Upper lobe of left lung (tissue), 4 donors: ENCODE measurements at regions not wholly inside any gene's neighbourhood (a gene's known extent, or its start where the extent isn't known, plus 50 kb on each side); places are given as distances from the start of the nearest gene placed in this dataset.

Source experiments
- EP300 ChIP-seq, 4 donors: sonication (generic); formaldehyde crosslinking; IDR thresholded peaks; one replicate each; pipeline ENCODE4 v1.5.1; 2017; ENCODE audit warnings: antibody characterized with exemption in 4 of 4, control low read depth in 2 of 4
- POLR2A ChIP-seq, 4 donors: fragments of 450-650 bp; IDR thresholded peaks; one replicate each; pipeline ENCODE4 v1.5.1; 2016 to 2017; ENCODE audit warnings: antibody characterized with exemption in 4 of 4, mild to moderate bottlenecking in 2 of 4
- POLR2AphosphoS5 ChIP-seq, 2 donors: sonication (generic); formaldehyde crosslinking; IDR thresholded peaks; one replicate each; pipeline ENCODE4 v1.5.1; 2017; ENCODE audit warnings: antibody characterized with exemption in 2 of 2
- TF ChIP-seq, protein P1 (sequence below), 6 experiments: fragments of 450-650 bp in 4 of 6; fragments of 200-600 bp in 2 of 6; sonication (generic) in 2 of 6; IDR thresholded peaks; one replicate each; pipeline ENCODE4 v1.5.1; 2016 to 2019; ENCODE audit warnings: antibody characterized with exemption in 6 of 6

DNA sequence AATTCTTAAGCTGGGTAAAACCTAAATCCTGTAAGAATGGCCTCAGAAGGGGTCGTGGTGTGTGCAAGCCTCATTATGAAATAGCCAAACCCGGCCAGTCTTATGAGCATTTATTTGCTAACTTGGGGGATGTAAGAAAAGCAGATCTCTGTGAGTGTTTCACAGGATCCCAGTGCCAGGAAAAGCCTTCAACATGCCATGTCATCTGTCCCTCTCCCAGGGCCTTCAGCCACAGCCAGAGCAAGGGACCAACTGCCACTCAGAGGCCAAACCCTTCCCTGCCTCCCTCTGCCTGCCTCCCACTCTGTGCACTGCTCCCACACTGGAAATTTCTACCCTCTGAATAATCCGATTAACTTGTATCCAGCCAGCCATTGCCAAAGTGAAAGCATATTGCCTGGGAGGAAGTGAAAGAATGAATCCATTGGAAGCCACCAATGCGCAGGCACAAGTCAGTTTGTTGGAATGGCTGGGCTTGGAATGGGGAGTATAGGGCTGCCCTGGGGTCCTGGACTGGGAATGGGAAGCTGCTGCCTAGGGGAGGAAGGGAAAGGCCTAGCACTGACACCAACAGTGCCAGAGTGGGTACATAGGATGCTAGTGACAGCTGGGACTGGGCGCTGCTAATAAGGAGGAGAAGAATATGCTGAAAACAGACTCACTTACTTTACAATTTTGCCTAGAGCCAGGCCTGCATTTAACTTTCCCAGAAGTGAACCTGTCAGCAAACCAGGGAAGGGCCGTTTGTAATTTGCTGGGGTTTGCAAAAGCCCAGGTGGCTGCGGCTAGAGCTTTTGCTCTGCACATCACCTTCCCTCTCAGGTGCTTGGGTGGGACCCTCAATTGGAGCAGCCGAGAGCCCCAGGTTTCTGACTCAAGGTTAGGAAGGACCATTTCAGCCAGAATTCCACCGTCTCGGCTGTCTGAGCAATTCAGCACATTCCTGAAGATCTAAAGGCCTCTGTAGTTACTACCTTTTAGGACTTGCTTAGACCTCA is 146.6 kb upstream of the NCK2 start:
- TF ChIP-seq, protein P1, sequence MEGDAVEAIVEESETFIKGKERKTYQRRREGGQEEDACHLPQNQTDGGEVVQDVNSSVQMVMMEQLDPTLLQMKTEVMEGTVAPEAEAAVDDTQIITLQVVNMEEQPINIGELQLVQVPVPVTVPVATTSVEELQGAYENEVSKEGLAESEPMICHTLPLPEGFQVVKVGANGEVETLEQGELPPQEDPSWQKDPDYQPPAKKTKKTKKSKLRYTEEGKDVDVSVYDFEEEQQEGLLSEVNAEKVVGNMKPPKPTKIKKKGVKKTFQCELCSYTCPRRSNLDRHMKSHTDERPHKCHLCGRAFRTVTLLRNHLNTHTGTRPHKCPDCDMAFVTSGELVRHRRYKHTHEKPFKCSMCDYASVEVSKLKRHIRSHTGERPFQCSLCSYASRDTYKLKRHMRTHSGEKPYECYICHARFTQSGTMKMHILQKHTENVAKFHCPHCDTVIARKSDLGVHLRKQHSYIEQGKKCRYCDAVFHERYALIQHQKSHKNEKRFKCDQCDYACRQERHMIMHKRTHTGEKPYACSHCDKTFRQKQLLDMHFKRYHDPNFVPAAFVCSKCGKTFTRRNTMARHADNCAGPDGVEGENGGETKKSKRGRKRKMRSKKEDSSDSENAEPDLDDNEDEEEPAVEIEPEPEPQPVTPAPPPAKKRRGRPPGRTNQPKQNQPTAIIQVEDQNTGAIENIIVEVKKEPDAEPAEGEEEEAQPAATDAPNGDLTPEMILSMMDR (IDR thresholded peaks at IDR 0.05), result no peak
- TF ChIP-seq POLR2A (IDR thresholded peaks at IDR 0.05), result no peak
- TF ChIP-seq EP300 (IDR thresholded peaks at IDR 0.05), result no peak
- TF ChIP-seq POLR2AphosphoS5 (IDR thresholded peaks at IDR 0.05), result no peak
